ENCODE measurements at regions not wholly inside any gene's neighbourhood (a gene's known extent, or its start where the extent isn't known, plus 50 kb on each side); places are given as distances from the start of the nearest gene placed in this dataset.

GRCh38 chr7:94779861-94780260 is 123.9 kb upstream of the SGCE start:
- H3K27me3 ChIP-seq (ENCODE audit: insufficient read depth, low read length): no peaks in the 10 kb centered on the region
- WGBS (ENCODE audit: extremely low coverage, insufficient read length, low lambda C conversion rate): no CpG with 5 or more reads among the region's 1 CpG

More at GRCh38 chr7:94779861-94780260, 123.9 kb upstream of the SGCE start:
- Histone ChIP-seq H3K18ac (ENCODE audit: insufficient read length, low read depth, low read length) (no peak overlapping the region), H4K20me1 (ENCODE audit: control insufficient read depth, insufficient read depth, insufficient read length) (no peaks in the 10 kb centered on the region), H3K4ac (ENCODE audit: low read depth, low read length) (no peak overlapping the region), H2BK15ac (ENCODE audit: low read depth, low read length) (no peak overlapping the region), H3K9ac (ENCODE audit: extremely low read depth, insufficient read length, low read length) (no peak overlapping the region), H3K4me2 (ENCODE audit: insufficient read depth, insufficient read length, low read length) (no peak overlapping the region), H3K56ac (ENCODE audit: insufficient read length, low read depth, low read length) (no peak overlapping the region), H4K91ac (ENCODE audit: insufficient read length, low read depth, low read length) (no peak overlapping the region), H3K79me1 (ENCODE audit: insufficient read depth, low read depth, low read length, poor library complexity, severe bottlenecking) (no peaks in the 10 kb centered on the region), H4K8ac (replicated peaks; ENCODE audit: insufficient read length, low read depth, low read length) (no peak overlapping the region), H3K27ac (ENCODE audit: insufficient read length, low read depth, low read length) (no peak overlapping the region), H3K23ac (ENCODE audit: insufficient read length, low read depth, low read length) (no peak overlapping the region), H3T11ph (ENCODE audit: low read length) (no peak overlapping the region), H3K14ac (ENCODE audit: insufficient read depth, low read length) (no peak overlapping the region), H2AK5ac (ENCODE audit: insufficient read length, low read length) (no peak overlapping the region), H2BK5ac (ENCODE audit: insufficient read length, low read length) (no peak overlapping the region), H2BK20ac (ENCODE audit: low read depth, low read length, poor library complexity, severe bottlenecking) (no peak overlapping the region), H2BK12ac (ENCODE audit: insufficient read length, low read depth, low read length) (no peak overlapping the region), H3K79me2 (ENCODE audit: insufficient read depth, low read length) (no peaks in the 10 kb centered on the region), H4K5ac (ENCODE audit: insufficient read length, low read depth, low read length) (no peak overlapping the region), H3K4me1 (ENCODE audit: insufficient read depth, low read length) (no peaks in the 10 kb centered on the region), H3K9me3 (ENCODE audit: control insufficient read depth, low read depth, low read length) (no peaks in the 10 kb centered on the region), H2AFZ (ENCODE audit: low read length) (no peak overlapping the region), H3K23me2 (ENCODE audit: insufficient read length, low read depth, low read length, poor library complexity, severe bottlenecking) (no peaks in the 10 kb centered on the region), H2BK120ac (ENCODE audit: low read depth, low read length, poor library complexity, severe bottlenecking) (no peak overlapping the region)
- H3K36me3 Mint-ChIP-seq (ENCODE audit: insufficient read depth in 1 of 3, low read depth in 3 of 3): peaks cover 0 to 3% (median 0%) of the 10 kb centered on the region in 3 experiments; a peak in 1 of 7 replicates
- H3K27ac Mint-ChIP-seq: no peak overlapping the region
- H3K9me3 Mint-ChIP-seq: peaks cover 0 to 4% of the 10 kb centered on the region in 2 experiments; a peak in 3 of 5 replicates
- TF ChIP-seq, protein P1, sequence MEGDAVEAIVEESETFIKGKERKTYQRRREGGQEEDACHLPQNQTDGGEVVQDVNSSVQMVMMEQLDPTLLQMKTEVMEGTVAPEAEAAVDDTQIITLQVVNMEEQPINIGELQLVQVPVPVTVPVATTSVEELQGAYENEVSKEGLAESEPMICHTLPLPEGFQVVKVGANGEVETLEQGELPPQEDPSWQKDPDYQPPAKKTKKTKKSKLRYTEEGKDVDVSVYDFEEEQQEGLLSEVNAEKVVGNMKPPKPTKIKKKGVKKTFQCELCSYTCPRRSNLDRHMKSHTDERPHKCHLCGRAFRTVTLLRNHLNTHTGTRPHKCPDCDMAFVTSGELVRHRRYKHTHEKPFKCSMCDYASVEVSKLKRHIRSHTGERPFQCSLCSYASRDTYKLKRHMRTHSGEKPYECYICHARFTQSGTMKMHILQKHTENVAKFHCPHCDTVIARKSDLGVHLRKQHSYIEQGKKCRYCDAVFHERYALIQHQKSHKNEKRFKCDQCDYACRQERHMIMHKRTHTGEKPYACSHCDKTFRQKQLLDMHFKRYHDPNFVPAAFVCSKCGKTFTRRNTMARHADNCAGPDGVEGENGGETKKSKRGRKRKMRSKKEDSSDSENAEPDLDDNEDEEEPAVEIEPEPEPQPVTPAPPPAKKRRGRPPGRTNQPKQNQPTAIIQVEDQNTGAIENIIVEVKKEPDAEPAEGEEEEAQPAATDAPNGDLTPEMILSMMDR (conservative IDR thresholded peaks at IDR 0.05): no peak
- no peaks in the 10 kb centered on the region for H3K27me3 Mint-ChIP-seq (ENCODE audit: low read depth)
- no peak overlapping the region for H3K4me3 Mint-ChIP-seq
- H3K4me1 Mint-ChIP-seq: no peaks in the 10 kb centered on the region
- DNase-seq: no peak
